Head of caudate nucleus (tissue), 42 donors: ENCODE measurements at regions not wholly inside any gene's neighbourhood (a gene's known extent, or its start where the extent isn't known, plus 50 kb on each side); places are given as distances from the start of the nearest gene placed in this dataset.
"Not testable (repeated sequence)": the region's sequence is repeated elsewhere in the genome, so short reads cannot be mapped to it uniquely, and the experiment has no call there.

Experiments
- DNase-seq, 42 donors: peaks; one replicate each; pipeline versions ENCODE4 v3.0.0 to v3.0.0-alpha.2; 2020 to 2021; ENCODE audit warnings: mixed read lengths in 7 of 42
- intact Hi-C: fragments of 100-400 bp; cut with DNase I; formaldehyde crosslinking; loops from one replicate; pipeline ENCODE4 v1.15.0; 2022

DNA sequence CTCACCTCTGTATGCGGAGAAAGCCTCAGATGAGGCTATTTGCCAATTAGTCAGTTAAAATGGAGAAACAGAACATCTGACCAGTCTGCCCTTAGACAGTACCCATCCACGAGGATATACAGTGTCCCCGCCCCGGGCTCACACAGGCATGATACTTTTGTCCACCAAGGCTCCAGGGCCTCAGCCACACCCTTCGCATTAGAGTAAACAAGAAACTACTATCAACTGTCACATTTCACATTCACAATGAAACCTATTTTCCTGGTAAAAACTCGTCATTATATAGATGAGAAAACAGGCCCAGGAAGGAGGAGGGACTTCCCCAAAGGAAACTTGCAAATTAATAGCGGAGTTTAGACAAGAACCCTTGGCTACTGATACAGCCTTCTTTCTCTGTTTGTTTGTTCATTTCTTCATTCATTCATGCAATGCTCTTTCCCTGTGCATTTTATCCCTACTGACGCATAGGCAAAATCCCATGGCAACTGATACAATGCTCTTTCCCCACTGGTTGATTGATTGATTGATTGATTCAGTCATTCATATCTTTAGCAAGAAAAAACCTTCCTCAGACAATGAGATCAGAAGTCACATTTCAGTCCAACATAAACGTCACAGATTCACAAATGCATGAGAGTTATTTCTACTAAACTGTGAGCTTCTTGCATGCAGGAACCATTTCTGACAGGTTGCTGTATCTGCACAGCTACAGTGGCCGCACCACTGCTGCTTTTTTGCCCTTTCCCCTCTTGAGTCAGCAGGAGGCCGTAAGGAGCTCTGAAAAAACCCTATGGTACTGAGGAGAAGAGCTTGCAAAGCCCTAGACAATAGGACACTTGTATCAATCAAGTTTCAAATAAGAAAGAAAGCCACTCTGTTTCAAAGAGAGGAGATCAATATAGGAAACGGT lies 777.1 kb downstream of the RNF144A start:
- DNase-seq = no peak
- intact Hi-C loops = no loop called here

GRCh38 chr2:7696556-7696955 lies 779.3 kb downstream of the RNF144A start:
- intact Hi-C loops, DNase-seq: not testable (repeated sequence)

- DNase-seq = no peak
- intact Hi-C loops = no loop called here
These were observed 779.8 kb downstream of the RNF144A start for GRCh38 chr2:7697052-7697451.

DNA sequence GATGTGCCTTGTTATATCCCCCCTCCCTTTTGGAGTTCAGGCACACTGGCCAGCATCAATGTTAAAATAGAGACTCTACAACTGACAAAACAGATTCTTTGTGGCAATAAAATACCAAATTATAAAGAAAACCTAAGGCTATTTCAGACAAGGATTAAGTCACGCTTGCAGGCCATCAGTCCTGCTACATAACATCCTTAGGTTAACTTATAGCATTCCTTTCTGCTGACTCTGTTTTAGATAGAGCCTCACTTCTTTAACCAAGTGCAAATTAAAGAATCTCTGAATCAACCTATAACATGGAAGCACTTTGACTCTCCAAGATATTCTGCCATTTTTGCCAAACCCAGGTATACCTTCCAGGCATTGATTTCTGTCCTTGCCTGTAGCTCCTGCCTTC lies 784.6 kb downstream of the RNF144A start:
- DNase-seq = no peak
- intact Hi-C loops = no loop called here

- no peak for DNase-seq
- intact Hi-C loops = no loop called here
These were observed 785.8 kb downstream of the RNF144A start for GRCh38 chr2:7703048-7703447.

DNA sequence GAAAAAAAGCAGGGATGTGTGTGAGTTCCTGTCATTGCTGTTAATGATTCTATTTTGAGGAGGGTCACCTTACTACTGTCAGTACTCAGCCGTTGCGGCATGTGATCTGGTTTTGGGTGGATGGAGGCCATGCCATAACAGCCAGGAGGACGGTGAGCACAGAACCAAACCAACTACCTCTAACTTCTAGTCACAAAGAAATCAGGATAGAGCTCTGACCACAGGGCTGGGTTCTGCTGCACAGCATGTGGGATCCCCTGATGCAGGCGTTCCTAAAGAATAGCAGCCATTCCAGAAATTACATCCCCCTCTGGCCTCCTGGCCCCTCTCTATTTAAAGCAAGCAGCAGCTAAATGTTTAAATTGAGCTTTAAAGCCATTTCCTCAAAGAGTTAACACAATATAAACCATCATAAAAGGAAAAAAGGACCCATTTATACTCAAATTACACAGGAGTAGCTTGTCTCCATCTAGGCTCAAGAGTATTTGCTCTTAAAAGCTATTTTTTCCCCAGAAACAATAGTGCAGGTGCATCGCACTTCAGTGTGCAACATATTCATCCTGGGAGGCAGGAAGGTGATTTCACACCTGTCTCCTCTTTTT lies 786.4 kb downstream of the RNF144A start:
- DNase-seq = no peak
- intact Hi-C loops = no loop called here

GRCh38 chr2:7704296-7704865 lies 787.2 kb downstream of the RNF144A start:
- no peak for DNase-seq
- intact Hi-C loops = no loop called here

GRCh38 chr2:7706791-7707190 lies 789.6 kb downstream of the RNF144A start:
- no peak for DNase-seq
- intact Hi-C loops = no loop called here

DNA sequence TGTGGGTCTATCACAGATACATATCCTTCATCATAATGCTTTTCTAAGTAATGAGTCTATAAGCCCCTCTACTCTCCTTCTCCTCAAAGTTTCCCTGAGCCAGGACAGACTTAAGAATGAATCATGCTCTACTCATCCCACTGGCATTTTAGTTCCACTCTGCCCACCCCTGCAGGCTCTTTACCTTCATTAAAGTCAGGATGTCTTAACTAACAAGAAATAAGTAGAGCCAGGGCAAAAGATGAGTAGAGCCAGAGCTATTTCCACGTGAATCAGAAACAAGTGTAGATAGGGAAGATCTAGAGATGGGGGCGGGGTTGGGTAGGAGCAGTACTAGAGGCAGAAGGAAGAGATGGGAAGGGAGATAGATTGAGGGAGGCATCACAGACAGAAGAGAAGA lies 790.5 kb downstream of the RNF144A start:
- intact Hi-C loops = no loop called here
- no peak for DNase-seq

DNA sequence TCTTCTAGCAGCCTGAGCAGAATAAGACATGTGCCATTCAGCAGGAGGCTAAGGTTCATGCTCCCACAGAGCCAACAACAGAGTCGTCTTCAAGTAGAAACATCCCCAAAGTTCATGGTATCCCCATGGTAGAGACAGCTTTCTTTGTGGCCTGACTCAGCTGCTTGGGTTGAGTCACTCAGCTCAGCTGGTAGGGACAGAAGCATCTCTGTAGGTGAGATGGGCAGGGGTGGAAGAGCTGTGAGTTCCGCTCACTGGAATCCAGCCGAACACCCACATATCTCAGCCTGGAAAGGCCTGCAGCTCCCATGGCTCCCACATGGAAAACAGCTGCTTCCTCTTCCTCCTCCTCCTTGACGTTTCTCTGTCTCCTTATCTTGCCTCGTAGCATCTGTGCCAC lies 792.7 kb downstream of the RNF144A start:
- intact Hi-C loops = no loop called here

GRCh38 chr2:7711167-7711566 lies 794.0 kb downstream of the RNF144A start:
- intact Hi-C loops = no loop called here

More for the DNA sequence above, 792.7 kb downstream of the RNF144A start:
- DNase-seq = no peak

DNA sequence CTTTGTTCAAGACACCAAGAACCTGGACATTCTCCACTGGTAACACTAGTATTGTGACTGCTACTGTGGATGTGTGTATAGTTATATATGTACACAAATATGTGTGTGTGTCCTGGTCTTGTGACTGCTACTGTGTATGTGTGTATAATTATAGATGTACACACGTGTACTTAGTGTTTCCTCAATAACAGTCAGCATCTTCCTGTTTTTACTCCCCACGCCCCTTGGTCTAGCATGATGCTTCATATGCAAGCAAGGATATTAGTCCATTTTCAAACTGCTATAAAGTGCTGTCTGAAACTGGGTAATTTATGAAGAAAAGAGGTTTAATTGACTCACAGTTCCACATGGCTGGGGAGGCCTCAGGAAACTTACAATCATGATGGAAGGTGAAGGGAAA lies 802.7 kb downstream of the RNF144A start:
- intact Hi-C loops = no loop called here
- DNase-seq = no peak

More at GRCh38 chr2:7711167-7711566, 794.0 kb downstream of the RNF144A start:
- no peak for DNase-seq

DNA sequence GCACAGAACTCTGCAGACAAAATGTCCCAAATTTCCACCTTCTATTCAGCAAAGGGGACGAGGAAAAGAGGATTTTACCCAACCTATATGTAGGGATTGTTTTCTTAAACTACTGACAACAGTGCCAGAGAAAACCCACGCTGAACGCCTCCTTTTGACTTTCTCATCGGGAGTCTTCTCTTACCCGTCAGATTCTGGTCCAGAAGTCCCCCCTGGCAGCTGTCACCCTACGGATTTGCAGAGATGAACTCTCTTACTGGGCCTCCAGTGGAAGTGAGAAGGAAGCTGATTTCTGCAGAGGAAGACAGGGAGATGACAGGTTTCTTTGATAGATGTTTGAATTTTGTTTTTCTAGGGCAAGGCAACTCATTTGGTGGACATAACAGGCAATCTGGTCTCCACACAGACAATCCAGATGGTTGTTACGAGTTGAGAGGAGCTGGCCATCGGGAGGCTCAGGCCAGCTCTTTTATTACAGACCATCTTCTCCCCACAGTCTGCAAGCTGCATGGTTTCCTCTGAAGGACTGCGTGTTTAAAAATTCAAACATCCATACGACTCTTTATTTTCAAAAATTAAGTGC lies 804.3 kb downstream of the RNF144A start:
- intact Hi-C loops = no loop called here
- no peak for DNase-seq

DNA sequence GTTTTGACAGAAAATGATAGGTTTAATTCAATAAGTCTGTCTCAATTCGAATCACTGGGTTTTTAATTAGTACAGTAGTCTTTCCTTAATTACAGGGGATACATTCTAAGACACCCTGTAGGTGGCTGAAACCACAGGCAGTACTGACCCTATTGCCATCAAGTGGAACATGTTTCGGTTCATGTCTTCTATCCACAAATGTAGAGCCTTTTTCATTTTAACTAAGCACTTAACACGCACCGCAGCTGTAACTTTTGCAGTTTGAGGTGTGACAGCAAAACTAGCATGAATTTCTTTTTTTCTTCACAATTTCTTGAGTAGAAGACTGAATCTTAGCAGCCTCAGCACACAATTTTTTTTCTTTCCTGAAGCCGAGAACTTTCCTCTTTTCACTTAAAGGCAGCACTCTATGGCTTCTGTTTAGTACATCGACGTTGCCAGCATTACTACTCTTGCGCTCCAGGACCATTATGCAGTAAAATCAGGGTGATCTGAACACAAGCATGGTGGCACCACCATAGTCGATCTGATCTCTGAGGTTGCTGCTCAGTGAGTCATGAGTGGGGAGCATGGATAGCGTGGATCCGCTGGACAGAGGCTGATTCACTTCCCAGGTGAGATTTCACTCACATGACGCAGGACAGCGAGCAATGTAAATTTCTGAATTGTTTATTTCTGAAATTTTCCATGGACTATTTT lies 805.1 kb downstream of the RNF144A start:
- no peak for DNase-seq
- intact Hi-C loops = no loop called here

GRCh38 chr2:7724336-7724735 lies 807.1 kb downstream of the RNF144A start:
- no peak for DNase-seq
- intact Hi-C loops = no loop called here

GRCh38 chr2:7725171-7725849 lies 808.1 kb downstream of the RNF144A start:
- no peak for DNase-seq
- intact Hi-C loops = no loop called here

GRCh38 chr2:7725850-7726242 lies 808.6 kb downstream of the RNF144A start:
- DNase-seq = no peak
- intact Hi-C loops = no loop called here

- DNase-seq = no peak
- intact Hi-C loops = no loop called here
These were observed 809.8 kb downstream of the RNF144A start for GRCh38 chr2:7726989-7727388.

DNA sequence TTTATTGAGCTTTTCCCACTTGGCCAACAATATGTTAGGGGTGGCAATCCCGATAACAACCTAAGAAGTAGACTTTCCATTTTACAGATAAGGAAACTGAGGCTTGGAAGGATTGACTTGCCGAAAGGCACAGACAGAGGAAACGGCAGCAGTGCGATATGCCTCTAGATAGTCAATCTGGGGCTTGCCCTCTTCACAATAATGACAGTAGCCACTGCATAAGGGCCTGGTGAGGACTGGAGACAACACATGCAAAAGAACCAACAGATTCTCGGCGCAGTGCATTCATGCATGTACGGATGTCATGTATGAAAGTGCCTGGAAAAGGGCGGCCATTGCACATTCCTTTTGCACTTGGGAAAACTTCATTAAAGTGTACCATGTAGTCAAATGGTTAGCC lies 811.2 kb downstream of the RNF144A start:
- DNase-seq = no peak
- intact Hi-C loops = no loop called here
